IMR-90 (cell line): ENCODE measurements at regions not wholly inside any gene's neighbourhood (a gene's known extent, or its start where the extent isn't known, plus 50 kb on each side); places are given as distances from the start of the nearest gene placed in this dataset.

Source experiments
- ATAC-seq: fragments of 200-7000 bp; cut with Tn5 transposase; 2 replicates; pipeline ENCODE4 v1.9.1; 2020; ENCODE audit warnings: low read depth, mild to moderate bottlenecking, moderate library complexity
- BruUV-seq: library from RNA; stranded (reverse); fragments of 400-500 nt; replicated peaks from 2 replicates; lab custom pipeline; 2021; lab: Mats Ljungman, UMichigan
- CTCF ChIA-PET: fragments of 300-600 bp; formaldehyde crosslinking; extraction: SDS; loops from one replicate; lab custom pipeline; 2021; ENCODE audit warnings: antibody characterized with exemption; lab: Yijun Ruan, JAX
- POLR2A ChIA-PET: fragments of 300-600 bp; sonication (Branson Sonifier 250); formaldehyde crosslinking; loops from one replicate; lab custom pipeline; 2022; ENCODE audit warnings: antibody characterized with exemption; ENCODE audit not compliant: unreplicated experiment; lab: Charles Lee
- DNase-seq: peaks from one replicate; pipeline ENCODE4 v3.0.0; 2013
- H2AFZ ChIP-seq: replicated peaks from 2 replicates; pipeline ENCODE3; 2013; ENCODE audit warnings: low read length, mild to moderate bottlenecking; ENCODE audit not compliant: poor library complexity
- H2AK5ac ChIP-seq: 2 replicates; pipeline ENCODE4 v1.6.1; 2013; ENCODE audit warnings: low read depth, low read length, inconsistent platforms
- H2AK9ac ChIP-seq: replicated peaks from 2 replicates; pipeline ENCODE3; 2013; ENCODE audit warnings: mild to moderate bottlenecking, low read depth, low read length, moderate library complexity; ENCODE audit not compliant: poor library complexity
- H2BK120ac ChIP-seq: 2 replicates; pipeline ENCODE4 v1.6.1; 2013; ENCODE audit warnings: low read depth, low read length, inconsistent platforms
- H2BK15ac ChIP-seq: 3 replicates; pipeline ENCODE4 v1.6.1; 2013; ENCODE audit warnings: low read depth, low read length, inconsistent platforms
- H2BK20ac ChIP-seq: 2 replicates; pipeline ENCODE4 v1.6.1; 2013; ENCODE audit warnings: low read depth, mild to moderate bottlenecking, inconsistent platforms, low read length, moderate library complexity
- H2BK5ac ChIP-seq: 2 replicates; pipeline ENCODE4 v1.6.1; 2013; ENCODE audit warnings: mild to moderate bottlenecking, low read depth, low read length, inconsistent platforms; ENCODE audit not compliant: poor library complexity, severe bottlenecking
- H3K14ac ChIP-seq: replicated peaks from 2 replicates; pipeline ENCODE4 v1.6.1; 2013; ENCODE audit warnings: low read depth, low read length, inconsistent platforms
- H3K18ac ChIP-seq: 2 replicates; pipeline ENCODE4 v1.6.1; 2013; ENCODE audit warnings: low read depth, low read length, control low read depth
- H3K23ac ChIP-seq: 2 replicates; pipeline ENCODE4 v1.6.1; 2013; ENCODE audit warnings: low read depth, low read length, inconsistent platforms
- H3K27ac ChIP-seq: 2 replicates; pipeline ENCODE4 v1.5.1; 2013; ENCODE audit warnings: mild to moderate bottlenecking, control low read depth, low read length; ENCODE audit not compliant: insufficient read depth
- H3K27me3 ChIP-seq: 2 replicates; pipeline ENCODE4 v1.6.1; 2013; ENCODE audit warnings: low read length; ENCODE audit not compliant: control insufficient read depth, insufficient read depth
- H3K36me3 ChIP-seq: 2 replicates; pipeline ENCODE4 v1.6.1; 2013; ENCODE audit warnings: low read length, mixed read lengths; ENCODE audit not compliant: control insufficient read depth, insufficient read depth
- H3K4ac ChIP-seq: 2 replicates; pipeline ENCODE4 v1.6.1; 2013; ENCODE audit warnings: low read depth, low read length, inconsistent platforms
- H3K4me1 ChIP-seq: 2 replicates; pipeline ENCODE4 v1.6.1; 2013; ENCODE audit warnings: low read length, mixed read lengths; ENCODE audit not compliant: control insufficient read depth, insufficient read depth
- H3K4me2 ChIP-seq: 2 replicates; pipeline ENCODE4 v1.6.1; 2013; ENCODE audit warnings: low read depth, mild to moderate bottlenecking, control low read depth, low read length, moderate library complexity
- H3K4me3 ChIP-seq: 2 replicates; pipeline ENCODE4 v1.5.1; 2013; ENCODE audit warnings: low read depth, mild to moderate bottlenecking, control low read depth, low read length, moderate library complexity; ENCODE audit not compliant: insufficient read depth
- H3K56ac ChIP-seq: 2 replicates; pipeline ENCODE4 v1.6.1; 2013; ENCODE audit warnings: low read length, inconsistent platforms; ENCODE audit not compliant: insufficient read depth; ENCODE audit errors: extremely low read depth
- H3K79me1 ChIP-seq, 2 experiments: 2 replicates each; pipeline ENCODE4 v1.6.1; 2013; ENCODE audit warnings: low read length in 2 of 2, inconsistent platforms in 1 of 2, low read depth in 1 of 2
- H3K9ac ChIP-seq: 2 replicates; pipeline ENCODE4 v1.6.1; 2013; ENCODE audit warnings: low read depth, low read length, control low read depth
- H3K9me1 ChIP-seq: 2 replicates; pipeline ENCODE4 v1.6.1; 2013; ENCODE audit warnings: low read length, inconsistent platforms; ENCODE audit not compliant: insufficient read depth
- H3K9me3 ChIP-seq: 2 replicates; pipeline ENCODE4 v1.6.1; 2013; ENCODE audit warnings: low read length; ENCODE audit not compliant: control insufficient read depth, insufficient read depth
- H4K20me1 ChIP-seq: 2 replicates; pipeline ENCODE4 v1.6.1; 2013; ENCODE audit warnings: low read length, inconsistent platforms; ENCODE audit not compliant: insufficient read depth
- H4K5ac ChIP-seq: 2 replicates; pipeline ENCODE4 v1.6.1; 2013; ENCODE audit warnings: mild to moderate bottlenecking, low read depth, low read length, control low read depth
- H4K8ac ChIP-seq, 2 experiments: 2 replicates each; pipeline ENCODE4 v1.6.1; 2013; ENCODE audit warnings: low read depth in 2 of 2, low read length in 2 of 2, control low read depth in 1 of 2, inconsistent platforms in 1 of 2
- H4K91ac ChIP-seq: 2 replicates; pipeline ENCODE4 v1.6.1; 2013; ENCODE audit warnings: low read depth, low read length, inconsistent platforms; ENCODE audit not compliant: insufficient read depth
- CEBPB ChIP-seq: IDR thresholded peaks from 2 replicates; pipeline ENCODE4 v1.6.1; 2012; ENCODE audit warnings: low read depth, low read length, improper control_type of control experiment
- MXI1 ChIP-seq: IDR thresholded peaks from 2 replicates; pipeline ENCODE4 v1.6.1; 2012; ENCODE audit warnings: low read depth, mild to moderate bottlenecking, low read length, moderate library complexity, borderline replicate concordance
- WGBS, 2 experiments: methylation state at CpG; one replicate each; pipeline versions ENCODE4 v1.1.5 to v1.1.7; 2013; ENCODE audit warnings: missing lambda C conversion rate in 2 of 2; ENCODE audit not compliant: insufficient read length in 1 of 2; ENCODE audit errors: extremely low coverage in 2 of 2; 5-methylcytosine and 5-hydroxymethylcytosine counted together
- dilution Hi-C: fragments of 300-500 bp; cut with HindIII; formaldehyde crosslinking; loops from one replicate; pipeline ENCODE4 v1.14.3; 2018; ENCODE audit warnings: low sequenced_read_pairs; ENCODE audit not compliant: unreplicated experiment
- in situ Hi-C: fragments of 300-500 bp; cut with MboI; formaldehyde crosslinking; loops from 3 replicates; pipeline ENCODE4 v1.14.3; 2019; ENCODE audit warnings: low sequenced_read_pairs, inconsistent platforms, mixed read lengths
- intact Hi-C: fragments of 100-400 bp; cut with micrococcal nuclease; formaldehyde crosslinking; loops from 2 replicates; pipeline ENCODE4 v1.10.0; 2022

- H3K9me3 ChIP-seq = no peaks in the 10 kb centered on the region
- no peak overlapping the region for H4K91ac ChIP-seq
- no peak overlapping the region for H4K5ac ChIP-seq
- no peak overlapping the region for H3K9ac ChIP-seq
- no peaks in the 10 kb centered on the region for H3K9me1 ChIP-seq
- H4K20me1 ChIP-seq = no peaks in the 10 kb centered on the region
- no peak overlapping the region for H3K4ac ChIP-seq
- no peak for TF ChIP-seq MXI1
- TF ChIP-seq CEBPB = peak; percentile 80
- in situ Hi-C loops = no loop called here
- H3K14ac ChIP-seq = 0 out of 2 replicates have a peak overlapping the region, but pooled peaks have one; percentile 66
- ATAC-seq (peak; percentile 51), DNase-seq (peak; percentile 80)
- no peak overlapping the region for H3K18ac ChIP-seq
- no peak overlapping the region for H2BK120ac ChIP-seq
- no TSS peak for BruUV-seq
- no peak overlapping the region for H3K23ac ChIP-seq
- no peak overlapping the region for H2AK9ac ChIP-seq
- POLR2A ChIA-PET = no interaction called here
- H4K8ac ChIP-seq = no peak overlapping the region
- no peaks in the 10 kb centered on the region for H3K4me1 ChIP-seq
- H2AFZ ChIP-seq = no peak overlapping the region
- intact Hi-C loops = no loop called here
- no peaks in the 10 kb centered on the region; the same call in 1 of the 2 replicates for H3K27me3 ChIP-seq
- H2BK20ac ChIP-seq = no peak overlapping the region
- H3K4me2 ChIP-seq = peak overlapping the region; percentile 2; the same call in 1 of the 2 replicates
- H3K27ac ChIP-seq = no peak overlapping the region
- H3K79me1 ChIP-seq = no peaks in the 10 kb centered on the region
- H2BK15ac ChIP-seq = no peak overlapping the region
- H2BK5ac ChIP-seq = no peak overlapping the region
- H3K4me3 ChIP-seq = no peak overlapping the region
- dilution Hi-C loops = no loop called here
- no peak overlapping the region; the same call in 1 of the 2 replicates for H2AK5ac ChIP-seq
- WGBS, 2 experiments = 50% methylated on average over 2 of the region's 8 CpGs; no CpG with 5 or more reads in 1 of the 2 experiments
- CTCF ChIA-PET = no interaction called here
- no peak overlapping the region for H3K56ac ChIP-seq
- H3K36me3 ChIP-seq = no peaks in the 10 kb centered on the region
Measured at GRCh38 chr1:96465441-96465840, 256.1 kb upstream of the PTBP2 start.
